UCSD-AML1 (cell line): ENCODE measurements at regions not wholly inside any gene's neighbourhood (a gene's known extent, or its start where the extent isn't known, plus 50 kb on each side); places are given as distances from the start of the nearest gene placed in this dataset.

Experiments
- DNase-seq: peaks from one replicate; lab custom pipeline; 2025; ENCODE audit not compliant: unreplicated experiment; lab: John Stamatoyannopoulos, UW

GRCh38 chr2:554444-554843, 122.8 kb downstream of the TMEM18 start:
- DNase-seq, result no peak

GRCh38 chr2:552906-553305, 124.3 kb downstream of the TMEM18 start:
- DNase-seq, result no peak

DNA sequence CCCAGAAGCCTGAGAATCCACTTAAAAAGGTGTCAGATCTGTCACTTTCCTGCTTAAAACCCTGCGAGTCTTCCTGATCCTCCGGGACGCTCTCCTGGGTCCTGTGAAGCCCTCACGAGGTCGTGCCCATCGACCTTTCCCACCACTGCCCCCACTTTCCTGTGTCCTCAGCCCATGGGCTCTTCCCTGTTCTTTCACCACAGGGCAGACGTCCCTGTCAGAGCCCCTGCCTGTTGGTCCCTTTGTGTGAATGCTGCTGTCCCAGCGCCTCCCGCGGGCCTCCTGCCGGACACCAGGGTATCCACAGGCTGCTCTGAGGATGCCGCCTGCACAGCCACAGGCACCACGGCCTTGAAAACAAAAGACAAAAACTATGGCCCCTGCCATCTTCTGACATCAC, 125.6 kb downstream of the TMEM18 start:
- no peak for DNase-seq

DNA sequence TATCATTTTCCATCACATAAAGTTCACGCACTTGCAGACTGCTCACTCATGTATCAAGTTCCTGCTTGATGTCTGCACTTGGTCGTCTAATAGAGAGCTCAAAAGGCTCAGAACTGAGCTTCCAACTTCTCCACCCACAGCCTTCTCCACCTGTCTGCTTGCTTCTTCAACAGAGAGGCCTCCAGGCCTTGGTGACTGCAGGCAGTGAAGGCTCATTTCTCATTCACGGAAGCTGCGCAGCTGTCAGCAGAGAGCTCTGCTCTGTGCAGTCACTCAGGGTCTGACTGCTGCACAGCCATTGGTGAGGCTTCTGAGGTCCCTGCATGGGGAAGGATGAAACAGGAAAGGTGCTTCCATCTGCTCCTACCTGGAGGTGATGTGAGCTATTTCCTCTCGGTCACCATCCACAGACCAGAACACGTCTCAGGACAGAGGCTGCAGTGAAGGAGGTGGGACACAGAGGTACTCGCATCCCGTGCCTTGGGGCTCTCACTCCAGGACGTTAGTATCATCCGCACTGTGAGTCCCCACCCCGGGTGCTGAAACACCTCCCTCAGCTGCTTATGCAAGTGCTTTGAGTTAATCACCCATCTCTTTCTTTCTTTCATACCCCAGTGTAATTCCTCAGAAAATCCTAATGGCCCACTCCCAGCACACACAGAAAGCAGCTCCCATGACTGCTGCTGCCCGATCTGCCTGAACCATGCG, 126.2 kb downstream of the TMEM18 start:
- no peak for DNase-seq

GRCh38 chr2:545711-546650, 131.2 kb downstream of the TMEM18 start:
- DNase-seq, result no peak

- no peak for DNase-seq
Measured at GRCh38 chr2:545228-545627, 132.0 kb downstream of the TMEM18 start.

- no peak for DNase-seq
Measured at GRCh38 chr2:538646-539045, 138.6 kb downstream of the TMEM18 start.

DNA sequence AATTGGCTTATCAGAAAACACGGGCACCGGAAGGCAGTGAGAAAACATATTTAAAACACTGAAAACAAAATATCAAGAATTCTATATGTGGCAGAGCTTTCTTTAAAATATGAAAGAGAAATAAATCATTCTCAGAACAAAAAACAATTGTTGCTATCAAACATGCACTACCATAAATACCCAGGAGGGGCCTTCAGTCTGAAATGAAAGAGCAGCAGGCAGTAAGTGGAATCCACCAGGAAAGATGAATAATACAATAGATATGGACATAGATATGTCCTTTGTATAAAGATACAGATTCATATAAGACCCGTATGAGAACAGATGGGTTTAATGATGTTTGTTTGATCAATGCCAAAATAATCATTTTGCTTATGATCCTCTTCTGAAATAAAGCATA, 142.0 kb downstream of the TMEM18 start:
- DNase-seq, result no peak

DNA sequence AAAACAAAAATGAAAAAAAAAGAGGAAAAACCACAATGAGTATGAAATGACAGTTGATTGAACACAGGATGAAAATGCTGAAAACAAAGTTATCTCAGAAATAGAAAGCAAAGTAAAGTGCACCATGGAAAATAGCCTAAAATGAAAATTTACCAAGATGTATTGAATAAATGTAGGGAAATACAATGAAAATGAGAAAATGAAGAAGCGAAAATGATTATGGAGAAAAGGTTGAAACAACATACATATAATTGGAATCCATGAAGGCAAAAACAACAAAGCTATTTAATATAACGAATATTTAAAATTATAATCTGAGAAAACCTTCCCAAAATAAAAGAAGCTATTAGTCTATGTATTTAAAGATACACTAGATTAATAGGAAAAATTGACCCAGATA, 147.4 kb downstream of the TMEM18 start:
- DNase-seq, result no peak

- no peak for DNase-seq
Measured at GRCh38 chr2:529424-529823, 147.8 kb downstream of the TMEM18 start.

DNA sequence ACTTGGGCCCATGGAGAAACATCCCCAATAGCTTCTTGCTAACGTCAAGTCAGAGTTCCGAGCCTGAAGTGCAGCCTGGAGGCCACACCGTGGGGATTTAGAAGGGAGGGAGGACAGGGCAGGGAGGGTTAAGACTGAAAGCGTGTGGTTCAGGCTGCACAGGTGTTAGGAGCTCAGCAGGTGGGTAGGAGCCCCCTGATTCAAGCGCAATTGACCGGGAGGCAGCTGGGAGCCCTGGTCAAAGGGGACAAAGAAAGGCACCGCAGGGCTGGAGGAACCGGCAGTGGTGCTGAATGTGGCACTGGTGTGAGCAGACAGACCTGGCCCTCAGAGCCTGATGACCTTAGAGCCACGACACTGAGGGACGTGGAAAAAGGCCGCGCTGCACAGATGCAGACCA, 149.6 kb downstream of the TMEM18 start:
- DNase-seq, result no peak

- DNase-seq, result no peak
Measured at GRCh38 chr2:526918-527317, 150.3 kb downstream of the TMEM18 start.

DNA sequence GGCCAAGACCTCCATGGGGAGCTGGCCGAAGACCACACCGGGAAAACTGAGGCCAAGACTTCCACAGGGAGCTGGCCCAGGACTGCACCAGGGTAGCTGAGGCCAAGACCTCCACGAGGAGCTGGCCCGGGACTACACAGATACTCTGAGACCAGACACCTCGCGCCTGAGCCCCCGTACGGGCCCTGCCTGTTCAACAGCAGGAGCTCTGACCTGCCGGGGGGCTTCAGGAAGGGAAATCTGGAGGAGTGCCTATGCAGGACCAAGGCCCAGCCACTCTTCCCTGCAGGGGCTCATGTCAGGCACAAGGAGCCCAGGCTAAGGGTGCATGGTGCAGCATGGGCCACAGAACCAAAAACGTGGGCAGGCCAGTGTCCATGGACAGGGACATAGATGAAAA, 151.6 kb downstream of the TMEM18 start:
- no peak for DNase-seq

DNA sequence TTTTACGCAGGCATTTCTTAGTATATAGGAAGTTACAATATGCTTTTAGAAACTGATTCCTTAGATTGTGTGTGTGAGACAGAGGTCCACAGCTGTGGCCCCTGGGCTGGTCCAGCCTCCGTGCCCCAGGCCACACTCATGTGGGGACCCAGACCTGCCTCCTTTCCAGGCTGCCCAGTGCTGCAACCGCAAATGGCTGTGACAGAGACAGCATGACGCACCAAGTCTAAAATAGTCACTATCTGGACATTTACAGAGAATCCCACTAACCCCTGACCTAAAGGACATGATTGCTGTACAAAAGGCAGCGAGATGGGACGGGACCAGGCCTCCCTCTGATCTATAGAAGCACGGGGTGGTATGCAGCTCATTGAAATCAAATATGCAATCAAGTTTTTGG, 152.2 kb downstream of the TMEM18 start:
- DNase-seq, result no peak

DNA sequence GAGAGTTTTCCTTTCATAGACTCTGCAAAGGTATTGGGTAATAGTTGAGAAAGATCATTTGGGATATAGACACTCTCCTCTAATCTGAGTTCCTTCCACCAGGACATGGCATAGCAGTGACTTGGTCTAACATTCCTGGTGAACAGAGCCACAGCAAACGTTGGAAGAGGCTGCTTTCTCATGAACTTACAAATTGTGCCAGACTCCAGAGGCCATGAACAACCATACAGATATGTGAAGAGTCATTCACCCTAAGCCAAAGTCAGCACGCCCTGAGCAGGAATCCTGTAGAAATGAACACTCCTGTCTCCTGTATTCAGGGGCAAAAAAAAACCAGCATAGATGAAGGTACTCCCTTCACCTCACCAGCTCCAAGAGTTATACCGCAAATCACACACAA, 152.8 kb downstream of the TMEM18 start:
- DNase-seq, result no peak

DNA sequence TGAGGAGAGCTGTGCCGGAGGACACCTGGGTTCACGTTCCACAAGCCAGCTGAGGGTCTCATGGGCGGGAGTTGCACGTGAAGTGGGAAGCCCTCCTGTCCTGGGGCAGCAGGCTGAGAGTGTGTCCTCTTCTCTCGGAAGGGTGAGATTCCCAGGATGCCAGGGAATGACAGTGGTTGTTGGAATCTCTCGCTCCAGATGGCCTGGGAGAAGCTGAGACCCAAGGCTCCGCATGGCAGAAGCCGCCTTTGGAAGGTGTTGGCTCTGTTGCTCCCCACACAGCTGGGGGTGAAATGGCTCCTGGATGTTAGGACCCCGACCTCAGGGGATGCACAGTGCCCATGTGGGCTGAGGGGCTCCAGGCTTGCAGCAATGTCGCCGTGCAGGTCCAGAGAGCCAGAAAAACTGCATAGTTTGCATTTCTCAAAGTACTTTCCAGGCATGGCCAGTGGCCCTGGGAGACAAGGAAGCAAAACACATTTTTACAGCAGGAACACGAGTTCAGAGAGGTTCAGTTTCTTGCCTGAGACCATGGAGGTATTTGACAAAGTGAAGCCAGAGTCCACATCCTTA, 153.4 kb downstream of the TMEM18 start:
- DNase-seq, result no peak

GRCh38 chr2:522776-523175, 154.4 kb downstream of the TMEM18 start:
- DNase-seq, result no peak

DNA sequence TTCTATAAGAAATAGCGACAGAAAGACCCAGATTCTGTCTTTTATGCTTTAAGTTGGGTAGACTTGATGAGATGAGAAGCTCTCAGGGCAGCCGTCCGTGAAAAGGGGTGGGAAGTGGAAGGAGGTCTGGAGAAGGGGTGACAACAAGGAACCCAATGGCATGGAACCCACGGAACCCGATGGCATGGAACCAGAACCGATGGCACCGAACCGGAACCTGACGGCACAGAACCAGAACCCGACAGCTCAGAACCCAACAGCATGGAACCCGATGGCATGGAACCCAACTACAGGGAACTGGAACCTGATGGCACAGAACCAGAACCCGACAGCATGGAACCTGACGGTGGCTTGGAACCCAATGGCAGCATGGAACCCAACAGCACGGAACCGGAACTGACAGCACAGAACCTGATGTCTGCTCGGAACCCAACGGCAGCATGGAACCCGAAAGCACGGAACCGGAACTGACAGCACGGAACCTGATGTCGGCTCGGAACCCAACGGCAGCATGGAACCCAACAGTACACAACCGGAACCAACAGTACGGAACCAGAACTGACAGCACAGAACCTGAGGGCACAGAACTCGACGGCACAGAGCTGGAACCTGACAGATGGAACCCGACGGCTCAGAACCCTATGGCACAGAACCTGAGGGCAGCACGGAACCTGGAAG, 155.2 kb downstream of the TMEM18 start:
- DNase-seq, result no peak

DNA sequence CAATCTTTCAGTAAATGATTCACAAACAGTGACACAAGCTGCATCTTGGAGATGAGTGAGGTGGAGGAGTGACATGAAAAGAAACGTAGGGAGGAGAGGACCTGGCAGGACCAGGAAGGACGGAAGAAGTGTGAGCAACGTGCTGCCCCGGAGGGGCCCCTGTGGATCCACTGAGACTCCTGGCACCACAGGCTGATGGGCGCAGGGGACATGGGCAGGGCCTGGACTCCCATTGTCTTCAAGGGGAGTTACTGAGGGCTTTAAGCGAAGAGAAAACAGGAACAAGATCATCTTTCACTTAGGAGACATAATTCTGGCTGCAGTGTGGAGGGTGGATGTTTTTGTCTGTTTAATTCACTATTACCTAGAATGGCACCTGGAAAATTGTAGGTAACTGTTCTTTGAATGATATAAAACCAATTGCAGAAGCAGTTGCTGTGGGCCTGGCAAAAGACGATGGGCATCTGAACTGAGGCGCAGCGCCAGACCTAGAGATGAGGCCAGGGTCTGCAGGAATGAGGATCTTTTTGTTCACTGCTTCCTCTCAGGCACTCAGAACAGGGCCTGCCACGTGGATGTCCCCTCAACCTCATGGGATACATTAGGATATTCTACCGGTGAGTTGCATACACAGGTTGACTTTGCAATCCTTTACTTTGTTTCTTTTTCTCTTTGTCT, 156.4 kb downstream of the TMEM18 start:
- no peak for DNase-seq

GRCh38 chr2:516944-517343, 160.3 kb downstream of the TMEM18 start:
- no peak for DNase-seq

DNA sequence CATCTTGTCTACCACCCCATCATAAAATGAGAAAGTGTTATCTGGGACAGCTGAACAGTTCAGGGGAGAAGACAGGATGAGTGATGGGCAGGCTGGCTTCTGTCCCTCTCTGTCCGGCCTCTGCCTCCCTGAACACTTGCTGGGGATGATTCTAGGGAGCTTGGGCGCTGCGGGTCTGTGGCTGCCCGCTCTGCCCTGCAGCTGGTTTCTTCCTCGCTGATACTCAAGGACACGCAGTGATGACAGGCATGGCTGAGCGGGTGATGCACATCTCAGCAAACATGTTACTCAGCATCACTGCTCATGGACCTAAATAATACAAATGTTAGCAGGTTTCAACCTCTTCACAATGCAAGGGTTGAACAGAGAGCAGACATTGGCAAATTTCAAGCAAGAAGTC, 161.1 kb downstream of the TMEM18 start:
- DNase-seq, result no peak
